Thyroid gland (tissue), 4 donors: ENCODE measurements at regions not wholly inside any gene's neighbourhood (a gene's known extent, or its start where the extent isn't known, plus 50 kb on each side); places are given as distances from the start of the nearest gene placed in this dataset.

ENCODE experiments used
- DNase-seq, 2 donors: peaks; one replicate each; pipeline ENCODE4 v3.0.0-alpha.2; 2019
- H3K27ac ChIP-seq, 3 donors: fragments of 200-600 bp; sonication (generic); 1 replicate in 2 of 3; 2 replicates in 1 of 3; pipeline ENCODE4 v1.5.1; 2016 to 2019; ENCODE audit warnings: mild to moderate bottlenecking in 1 of 3, moderate library complexity in 1 of 3
- H3K27me3 ChIP-seq: fragments of 200-600 bp; sonication (generic); one replicate; pipeline ENCODE4 v1.5.1; 2019
- H3K36me3 ChIP-seq, 2 donors: fragments of 200-600 bp; sonication (generic); one replicate each; pipeline ENCODE4 v1.5.1; 2016 to 2019
- H3K4me1 ChIP-seq, 2 donors: fragments of 200-600 bp; sonication (generic); one replicate each; pipeline ENCODE4 v1.5.1; 2017 to 2019
- H3K4me3 ChIP-seq, 3 donors: fragments of 200-600 bp; sonication (generic); replicated peaks in 1 of 3; 1 replicate in 2 of 3; 2 replicates in 1 of 3; pipeline ENCODE4 v1.5.1; 2016; ENCODE audit warnings: mild to moderate bottlenecking in 1 of 3
- H3K9me3 ChIP-seq: fragments of 200-600 bp; sonication (generic); one replicate; pipeline ENCODE4 v1.5.1; 2017
- POLR2A ChIP-seq, 2 donors: fragments of 450-650 bp; IDR thresholded peaks; one replicate each; pipeline ENCODE4 v1.6.1; 2017; ENCODE audit warnings: antibody characterized with exemption in 2 of 2, mild to moderate bottlenecking in 2 of 2, moderate library complexity in 1 of 2
- WGBS, 2 donors: methylation state at CpG; one replicate each; pipeline ENCODE4 v1.1.5; 2017; 5-methylcytosine and 5-hydroxymethylcytosine counted together
- intact Hi-C: fragments of 100-400 bp; cut with DNase I; formaldehyde crosslinking; loops from one replicate; pipeline ENCODE4 v1.15.1; 2023
- TF ChIP-seq, protein P1 (sequence below), 6 experiments: fragments of 200-600 bp in 3 of 6; fragments of 450-650 bp in 3 of 6; sonication (generic) in 3 of 6; IDR thresholded peaks; one replicate each; pipeline ENCODE4 v1.5.1; 2016 to 2019; ENCODE audit warnings: antibody characterized with exemption in 6 of 6, mild to moderate bottlenecking in 2 of 6, inconsistent platforms in 1 of 6, moderate library complexity in 1 of 6

DNA sequence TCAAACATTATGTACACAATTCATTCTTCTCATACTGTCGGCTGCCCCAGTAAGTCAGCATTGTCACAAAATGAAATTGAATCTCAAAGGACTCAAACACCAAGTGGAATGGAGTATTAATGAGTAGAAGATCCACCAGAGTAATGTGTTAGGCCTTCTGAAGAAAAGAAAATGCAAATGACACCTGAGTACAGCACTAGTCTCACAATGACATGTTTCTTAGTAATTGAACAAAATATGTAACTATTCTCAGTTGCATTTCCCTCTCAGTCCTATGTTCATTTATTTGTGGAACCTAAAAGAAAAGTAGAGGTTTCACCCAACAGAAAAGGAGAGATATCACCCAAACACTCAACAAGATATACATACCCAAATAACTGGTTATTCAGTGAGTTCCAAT is 283.9 kb upstream of the THBS1 start:
- Histone ChIP-seq H3K4me1 (peaks cover 0 to 11% of the 10 kb centered on the region in 2 donors), H3K36me3 (no peaks in the 10 kb centered on the region), H3K4me3 (no peak overlapping the region), H3K27ac (no peak overlapping the region), H3K9me3 (no peaks in the 10 kb centered on the region), H3K27me3 (no peaks in the 10 kb centered on the region)
- intact Hi-C loops, result no loop called here
- TF ChIP-seq, protein P1, sequence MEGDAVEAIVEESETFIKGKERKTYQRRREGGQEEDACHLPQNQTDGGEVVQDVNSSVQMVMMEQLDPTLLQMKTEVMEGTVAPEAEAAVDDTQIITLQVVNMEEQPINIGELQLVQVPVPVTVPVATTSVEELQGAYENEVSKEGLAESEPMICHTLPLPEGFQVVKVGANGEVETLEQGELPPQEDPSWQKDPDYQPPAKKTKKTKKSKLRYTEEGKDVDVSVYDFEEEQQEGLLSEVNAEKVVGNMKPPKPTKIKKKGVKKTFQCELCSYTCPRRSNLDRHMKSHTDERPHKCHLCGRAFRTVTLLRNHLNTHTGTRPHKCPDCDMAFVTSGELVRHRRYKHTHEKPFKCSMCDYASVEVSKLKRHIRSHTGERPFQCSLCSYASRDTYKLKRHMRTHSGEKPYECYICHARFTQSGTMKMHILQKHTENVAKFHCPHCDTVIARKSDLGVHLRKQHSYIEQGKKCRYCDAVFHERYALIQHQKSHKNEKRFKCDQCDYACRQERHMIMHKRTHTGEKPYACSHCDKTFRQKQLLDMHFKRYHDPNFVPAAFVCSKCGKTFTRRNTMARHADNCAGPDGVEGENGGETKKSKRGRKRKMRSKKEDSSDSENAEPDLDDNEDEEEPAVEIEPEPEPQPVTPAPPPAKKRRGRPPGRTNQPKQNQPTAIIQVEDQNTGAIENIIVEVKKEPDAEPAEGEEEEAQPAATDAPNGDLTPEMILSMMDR (IDR thresholded peaks at IDR 0.05), result no peak
- no peak for TF ChIP-seq POLR2A (IDR thresholded peaks at IDR 0.05)
- DNase-seq, result no peak
- 97 to 100% methylated on average over 1 of the region's 1 CpG for WGBS, 2 donors

DNA sequence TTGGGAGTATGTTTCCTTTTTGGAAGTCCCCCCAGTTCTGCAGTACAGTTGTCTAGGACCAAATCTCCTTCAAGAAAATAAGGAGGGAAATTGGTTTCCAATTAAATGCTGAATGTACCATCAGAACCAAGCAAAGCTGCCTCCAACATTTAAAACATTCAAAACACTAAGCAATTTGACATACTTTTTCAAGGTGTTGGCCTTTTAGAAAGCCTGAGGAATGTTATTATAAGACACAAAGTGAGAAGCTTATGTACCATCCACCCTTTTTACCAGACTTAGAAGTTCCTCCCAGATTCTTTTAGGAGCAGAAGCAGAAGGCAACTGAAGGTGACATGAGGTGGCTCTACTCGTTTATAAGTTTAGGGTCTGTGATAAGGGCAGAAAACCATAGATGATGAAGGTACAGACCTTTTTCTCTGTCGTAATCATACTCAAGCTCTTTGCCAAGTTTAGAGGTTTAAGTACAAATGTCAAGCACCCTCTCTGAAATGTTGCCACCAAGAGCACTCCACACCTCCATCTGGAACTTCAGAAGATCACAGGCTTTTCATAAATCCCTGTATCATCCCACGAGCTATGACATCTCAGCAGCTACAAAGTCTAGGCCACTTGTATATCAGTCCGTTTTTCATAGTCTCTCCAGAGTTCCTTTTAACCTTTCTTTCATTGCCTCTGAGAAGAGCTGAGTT is 282.5 kb upstream of the THBS1 start:
- 42 to 54% methylated on average over 4 of the region's 4 CpGs for WGBS, 2 donors
- Histone ChIP-seq H3K27me3 (no peaks in the 10 kb centered on the region), H3K9me3 (no peaks in the 10 kb centered on the region), H3K4me3 (no peak overlapping the region), H3K36me3 (no peaks in the 10 kb centered on the region), H3K4me1 (peaks cover 0 to 11% of the 10 kb centered on the region in 2 donors), H3K27ac (no peak overlapping the region)
- no peak for DNase-seq
- TF ChIP-seq POLR2A (IDR thresholded peaks at IDR 0.05), result no peak
- TF ChIP-seq, protein P1 (IDR thresholded peaks at IDR 0.05), result no peak
- intact Hi-C loops, result no loop called here

- Histone ChIP-seq H3K27ac (no peak overlapping the region), H3K4me1 (peaks cover 0 to 11% of the 10 kb centered on the region in 2 donors), H3K4me3 (no peak overlapping the region), H3K9me3 (no peaks in the 10 kb centered on the region), H3K27me3 (no peaks in the 10 kb centered on the region), H3K36me3 (no peaks in the 10 kb centered on the region)
- no peak for DNase-seq
- TF ChIP-seq POLR2A (IDR thresholded peaks at IDR 0.05), result no peak
- TF ChIP-seq, protein P1 (IDR thresholded peaks at IDR 0.05), result no peak
- intact Hi-C loops, result no loop called here
- WGBS, 2 donors, result 94 to 100% methylated on average over 1 of the region's 1 CpG
Observed at GRCh38 chr15:39299486-39300267, 281.2 kb upstream of the THBS1 start.

GRCh38 chr15:39300451-39301153 is 280.3 kb upstream of the THBS1 start:
- Histone ChIP-seq H3K36me3 (no peaks in the 10 kb centered on the region), H3K27me3 (no peaks in the 10 kb centered on the region), H3K9me3 (no peaks in the 10 kb centered on the region), H3K4me3 (no peak overlapping the region), H3K27ac (no peak overlapping the region), H3K4me1 (peaks cover 0 to 11% of the 10 kb centered on the region in 2 donors)
- no peak for DNase-seq
- TF ChIP-seq, protein P1 (IDR thresholded peaks at IDR 0.05), result no peak
- no peak for TF ChIP-seq POLR2A (IDR thresholded peaks at IDR 0.05)
- intact Hi-C loops, result no loop called here
- 89 to 90% methylated on average over 3 of the region's 3 CpGs for WGBS, 2 donors
